Left hindlimb (tissue), 1 donor: ENCODE measurements at regions not wholly inside any gene's neighbourhood (a gene's known extent, or its start where the extent isn't known, plus 50 kb on each side); places are given as distances from the start of the nearest gene placed in this dataset.
"Not testable (repeated sequence)": the region's sequence is repeated elsewhere in the genome, so short reads cannot be mapped to it uniquely, and the experiment has no call there.

Experiments
- DNase-seq: peaks from one replicate; pipeline ENCODE4 v3.0.0-alpha.2; 2018

- DNase-seq: no peak
Observed at GRCh38 chr14:44783901-44784300, 177.8 kb downstream of the KLHL28 start.

DNA sequence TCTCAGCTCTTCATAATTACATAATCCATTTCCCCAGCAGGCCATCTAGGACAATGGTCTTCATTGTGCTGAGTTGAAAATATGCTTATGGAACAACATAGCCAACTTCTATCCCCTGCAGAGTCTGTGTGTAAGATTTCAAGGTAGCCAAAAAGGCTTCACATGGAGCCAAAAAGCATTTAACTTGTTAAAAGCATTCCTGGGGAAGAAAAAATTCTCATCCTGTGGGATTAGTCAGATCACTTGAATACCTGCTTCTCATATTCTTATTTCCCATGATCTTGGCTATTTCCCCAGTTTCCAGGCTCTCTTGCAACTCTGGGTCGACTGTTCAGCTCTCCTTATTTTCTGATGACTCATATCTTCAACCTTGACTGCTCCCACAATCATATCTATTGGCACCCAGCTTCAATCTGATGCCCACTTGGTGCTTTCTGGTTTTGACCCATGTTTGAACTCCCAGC lies 178.9 kb downstream of the KLHL28 start:
- DNase-seq: no peak

- no peak for DNase-seq
Observed at GRCh38 chr14:44780989-44781388, 180.8 kb downstream of the KLHL28 start.

DNA sequence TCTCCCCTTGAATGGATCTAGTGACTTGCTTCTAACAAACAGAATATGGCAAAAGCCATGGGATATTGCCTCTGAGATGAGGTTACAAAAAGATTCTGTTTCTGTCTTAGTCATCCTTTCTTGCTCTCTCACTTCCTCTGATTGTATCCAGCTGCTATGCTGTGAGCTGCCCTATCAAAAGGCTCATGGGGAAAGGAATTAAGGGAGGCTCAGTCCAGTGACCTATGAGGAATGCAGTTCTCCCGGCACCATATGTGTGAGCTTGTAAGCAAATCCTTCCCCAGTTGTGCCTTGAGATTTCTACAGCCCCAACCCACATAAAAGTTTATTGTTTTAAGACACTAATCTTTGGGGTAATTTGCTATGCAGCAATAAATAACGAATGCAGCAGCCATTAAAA lies 183.1 kb downstream of the KLHL28 start:
- DNase-seq: no peak

- DNase-seq: no peak
Observed at GRCh38 chr14:44777584-44777983, 184.2 kb downstream of the KLHL28 start.

DNA sequence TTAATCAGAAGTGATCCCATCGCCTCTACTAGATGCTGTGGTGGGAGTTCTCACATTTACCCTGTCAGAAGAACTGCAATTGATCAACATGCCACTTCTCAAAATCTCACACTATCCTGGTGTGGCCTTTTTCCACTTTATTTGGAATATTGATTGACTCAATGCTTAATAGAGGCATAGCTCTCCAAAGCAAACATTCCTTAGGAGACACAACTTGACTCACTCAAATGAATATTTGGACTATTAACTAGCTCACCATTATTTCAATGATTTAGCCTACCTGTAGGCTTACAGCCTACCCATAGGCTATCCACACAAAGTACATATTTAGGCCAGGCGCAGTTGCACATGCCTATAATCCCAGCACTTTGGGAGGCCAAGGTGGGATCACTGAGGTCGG lies 186.5 kb downstream of the KLHL28 start:
- no peak for DNase-seq

GRCh38 chr14:44774396-44774795 lies 187.4 kb downstream of the KLHL28 start:
- DNase-seq: no peak

- no peak for DNase-seq
Observed at GRCh38 chr14:44771496-44771895, 190.3 kb downstream of the KLHL28 start.

- DNase-seq: no peak
Observed at GRCh38 chr14:44770201-44770600, 191.5 kb downstream of the KLHL28 start.

DNA sequence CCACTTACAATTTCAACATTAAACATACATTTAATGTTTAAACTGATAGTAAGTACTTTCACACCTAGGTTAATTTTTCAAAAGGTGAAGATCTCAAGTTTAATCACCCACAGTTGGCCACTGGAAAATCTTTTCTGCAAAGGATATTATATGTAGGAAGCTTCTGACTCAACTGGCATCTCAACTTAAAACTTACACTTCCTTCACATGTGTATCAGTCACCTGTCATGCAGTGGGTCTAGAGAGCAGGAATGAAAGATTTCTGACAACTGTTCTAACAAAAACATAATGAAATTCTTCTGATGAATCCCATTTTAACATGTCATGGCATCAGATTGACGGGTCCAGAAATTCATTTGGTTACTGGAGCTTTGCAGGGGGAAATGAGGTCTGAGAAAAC lies 192.8 kb downstream of the KLHL28 start:
- no peak for DNase-seq

DNA sequence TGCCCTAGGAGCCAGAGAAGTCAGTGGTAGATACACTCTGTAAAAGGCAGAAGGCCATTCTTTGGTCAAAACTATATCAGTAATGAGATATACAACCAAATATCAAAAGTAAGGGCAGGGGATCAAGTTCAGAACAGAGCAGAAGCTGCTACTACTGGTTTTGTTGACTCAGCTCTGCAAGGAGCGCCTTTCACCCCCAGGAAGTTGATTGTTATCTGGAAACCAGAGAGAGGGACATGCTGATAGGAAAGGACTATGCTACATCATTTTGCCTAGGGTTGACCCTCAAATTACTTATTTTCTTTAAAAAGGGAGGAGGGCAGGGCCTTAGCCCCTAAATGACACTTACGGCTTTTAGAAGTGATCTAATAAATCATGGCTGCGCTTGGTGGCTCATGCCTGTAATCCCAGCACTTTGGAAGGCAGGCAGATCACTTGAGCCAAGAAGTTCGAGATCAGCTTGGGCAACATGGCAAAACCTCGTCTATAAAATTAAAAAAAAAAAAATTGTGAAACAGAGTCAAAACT lies 194.0 kb downstream of the KLHL28 start:
- no peak for DNase-seq

GRCh38 chr14:44766285-44766684 lies 195.5 kb downstream of the KLHL28 start:
- no peak for DNase-seq

DNA sequence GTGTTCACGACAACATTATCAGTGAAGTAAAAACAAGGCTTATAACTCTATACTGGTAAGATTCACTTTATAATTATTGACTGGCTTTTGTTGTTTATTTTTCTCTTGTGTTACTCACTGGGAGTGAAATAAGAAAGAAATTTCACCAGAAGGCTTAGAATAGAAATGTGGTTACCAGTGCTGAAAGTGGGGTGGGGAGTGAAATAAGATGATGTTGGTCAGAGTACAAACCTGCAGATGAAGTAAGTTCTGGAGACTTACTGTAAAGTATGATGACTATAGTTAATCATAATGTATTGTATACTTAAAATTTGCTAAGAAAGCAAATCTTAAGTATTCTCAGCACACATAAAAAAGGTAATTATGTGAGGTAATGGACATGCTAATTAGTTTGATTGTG lies 198.4 kb downstream of the KLHL28 start:
- no peak for DNase-seq

DNA sequence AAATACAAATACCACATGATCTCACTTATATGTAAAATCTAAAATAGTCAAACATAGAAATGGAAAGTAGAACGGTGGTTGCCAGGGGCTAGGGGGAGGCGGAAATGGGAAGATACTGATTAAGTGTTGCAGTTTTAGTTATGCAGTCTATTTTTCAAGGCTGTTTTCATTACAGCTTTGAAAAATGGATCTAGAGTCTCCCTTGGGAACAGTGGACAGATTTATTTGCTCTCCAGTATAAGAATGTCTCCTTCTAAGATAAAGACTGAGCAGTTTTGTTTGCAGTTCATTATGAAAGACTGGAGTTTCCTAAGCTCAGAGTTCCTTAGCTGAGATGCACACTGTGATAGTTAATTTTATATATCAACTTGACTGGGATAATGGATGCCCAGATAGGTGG lies 202.5 kb downstream of the KLHL28 start:
- DNase-seq: no peak

- DNase-seq: no peak
Observed at GRCh38 chr14:44756554-44756953, 205.2 kb downstream of the KLHL28 start.

DNA sequence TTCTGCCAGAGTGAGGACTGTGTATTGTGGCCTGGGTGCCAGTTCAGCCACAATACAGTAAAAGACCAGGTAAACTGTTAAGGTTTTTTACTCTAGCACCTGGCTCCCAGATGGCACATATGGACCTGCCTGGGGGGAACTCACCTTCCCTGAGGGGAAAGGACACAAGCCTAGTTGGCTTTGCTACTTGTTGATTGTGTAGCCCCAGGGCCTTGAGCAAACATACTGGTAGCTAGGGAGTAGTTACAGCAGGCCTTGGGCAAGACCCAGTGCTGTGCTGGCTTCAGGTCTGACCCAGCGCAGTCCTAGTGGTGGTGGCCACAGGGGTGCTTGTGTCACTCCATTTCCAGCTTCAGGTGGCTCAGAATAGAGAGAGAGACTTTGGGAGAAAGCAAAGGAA lies 216.4 kb downstream of the KLHL28 start:
- no peak for DNase-seq

- no peak for DNase-seq
Observed at GRCh38 chr14:44742202-44742601, 219.5 kb downstream of the KLHL28 start.

- DNase-seq: no peak
Observed at GRCh38 chr14:44741431-44741830, 220.3 kb downstream of the KLHL28 start.

DNA sequence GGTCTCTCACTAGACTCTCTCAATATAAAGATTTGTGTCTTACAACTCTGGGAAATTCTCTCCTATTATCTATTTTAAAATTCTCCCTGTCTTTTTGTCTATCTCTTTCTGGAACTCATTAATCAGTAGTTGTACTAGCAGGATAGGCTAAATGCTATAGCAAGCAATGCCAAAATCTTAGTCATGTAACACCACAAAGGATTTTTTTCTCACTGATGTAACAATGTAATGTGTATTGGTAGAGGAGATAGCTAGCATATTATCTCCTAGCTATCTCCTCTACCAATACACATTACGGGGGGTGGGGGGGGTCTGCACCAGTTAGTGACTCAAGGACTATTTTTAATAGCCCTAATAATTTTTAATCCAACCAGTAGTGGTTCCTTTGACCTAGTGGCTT lies 225.4 kb downstream of the KLHL28 start:
- no peak for DNase-seq

GRCh38 chr14:44732144-44732543 lies 225.1 kb upstream of the FSCB start:
- DNase-seq: no peak

DNA sequence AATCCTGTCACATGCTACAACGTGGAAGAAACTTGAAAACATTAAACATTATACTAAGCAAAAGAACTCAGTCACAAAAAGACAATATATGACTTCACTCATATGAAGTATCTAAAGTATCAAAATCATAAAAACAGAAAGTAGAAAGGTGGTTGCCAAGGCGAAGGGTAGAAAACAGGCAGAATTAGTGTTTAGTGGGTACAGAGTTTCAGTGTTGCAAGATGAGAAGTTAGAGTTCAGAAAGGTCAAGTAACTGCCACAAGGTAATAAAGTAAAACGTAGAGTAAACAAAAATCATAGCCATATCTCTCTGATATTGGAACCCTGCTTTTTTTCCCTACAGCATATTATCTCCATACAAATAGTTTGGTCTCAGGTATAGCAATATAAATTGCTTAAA lies 223.8 kb upstream of the FSCB start:
- DNase-seq: no peak

DNA sequence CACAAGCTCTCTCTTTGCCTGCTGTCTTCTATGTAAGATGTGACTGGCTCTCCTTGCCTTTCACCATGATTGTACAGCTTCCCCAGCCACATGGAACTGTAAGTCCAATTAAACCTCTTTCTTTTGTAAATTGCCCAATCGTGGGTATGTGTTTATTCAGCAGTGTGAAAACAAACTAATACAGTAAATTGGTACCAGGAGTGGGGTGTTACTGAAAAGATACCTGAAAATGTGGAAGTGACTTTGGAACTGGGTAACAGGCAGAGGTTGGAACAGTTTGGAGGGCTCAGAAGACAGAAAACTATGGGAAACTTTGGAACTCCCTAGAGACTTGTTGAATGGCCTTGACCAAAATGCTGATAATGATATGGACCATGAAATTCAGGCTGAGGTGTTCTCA lies 214.3 kb upstream of the FSCB start:
- DNase-seq: not testable (repeated sequence)

GRCh38 chr14:44720707-44721106 lies 213.6 kb upstream of the FSCB start:
- no peak for DNase-seq

DNA sequence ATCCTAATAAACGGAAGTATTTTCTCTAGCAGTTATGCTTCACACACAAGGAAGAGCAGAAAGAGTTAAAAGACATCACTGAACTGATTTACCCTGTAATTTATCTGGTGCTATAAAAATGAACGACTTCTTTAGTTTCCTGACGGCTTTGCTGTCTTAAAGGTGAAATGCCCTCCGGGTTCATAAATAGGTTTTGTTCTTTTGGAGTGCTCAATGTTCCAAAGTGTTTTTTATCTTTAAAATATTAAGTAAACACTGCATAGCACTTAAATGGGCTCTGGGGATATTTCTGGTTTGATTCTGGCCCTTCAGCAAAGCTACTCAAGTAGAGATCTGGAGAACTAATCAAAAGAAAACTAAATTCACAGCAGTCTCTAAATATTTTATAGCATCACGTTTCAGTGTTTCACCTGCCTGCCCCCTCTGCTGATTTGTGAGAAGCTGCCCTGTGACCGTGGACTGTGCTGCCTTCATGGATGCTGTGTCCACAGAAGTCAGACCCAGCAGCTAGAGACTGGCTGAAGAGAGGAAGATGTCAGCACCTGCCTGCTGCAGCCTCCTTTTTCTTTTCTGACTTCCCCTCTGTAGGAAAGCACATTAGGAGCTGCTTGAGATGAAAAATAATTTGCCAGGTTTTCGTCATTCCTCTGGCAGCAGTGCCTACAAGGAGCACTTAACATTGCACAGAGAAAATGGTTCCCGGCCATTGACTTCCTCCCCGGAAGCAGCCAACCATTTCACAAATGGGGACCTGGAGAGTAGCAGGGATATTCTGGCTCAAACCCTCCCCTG lies 205.1 kb upstream of the FSCB start:
- peak; percentile 35 for DNase-seq
